Mesenchymal stem cell (in vitro differentiated cells and primary cell): ENCODE measurements at regions not wholly inside any gene's neighbourhood (a gene's known extent, or its start where the extent isn't known, plus 50 kb on each side); places are given as distances from the start of the nearest gene placed in this dataset.
A peak's percentile ranks its signal among the peaks of the same experiment; 100 is the strongest.

ENCODE experiments used
- DNase-seq: peaks from one replicate; pipeline ENCODE4 v3.0.0-alpha.2; 2013
- H2AFZ ChIP-seq: one replicate; pipeline ENCODE4 v1.6.1; 2013; ENCODE audit warnings: low read depth, mild to moderate bottlenecking, control low read depth, inconsistent platforms, low read length, moderate library complexity
- H2AK5ac ChIP-seq: 2 replicates; pipeline ENCODE4 v1.6.1; 2013; ENCODE audit warnings: low read length, moderate library complexity, mild to moderate bottlenecking, inconsistent platforms; ENCODE audit not compliant: severe bottlenecking
- H2BK120ac ChIP-seq: one replicate; pipeline ENCODE4 v1.6.1; 2013; ENCODE audit warnings: low read depth, mild to moderate bottlenecking, inconsistent platforms, low read length, moderate library complexity
- H2BK12ac ChIP-seq, 2 experiments: one replicate each; pipeline ENCODE4 v1.6.1; 2013; ENCODE audit warnings: inconsistent platforms in 2 of 2, low read length in 2 of 2, mild to moderate bottlenecking in 2 of 2, moderate library complexity in 2 of 2, control low read depth in 1 of 2
- H2BK15ac ChIP-seq: one replicate; pipeline ENCODE4 v1.6.1; 2013; ENCODE audit warnings: mild to moderate bottlenecking, low read depth, inconsistent platforms; ENCODE audit not compliant: poor library complexity, severe bottlenecking
- H2BK5ac ChIP-seq: 2 replicates; pipeline ENCODE4 v1.6.1; 2013; ENCODE audit warnings: low read depth, mild to moderate bottlenecking, low read length, control low read depth, inconsistent platforms; ENCODE audit not compliant: poor library complexity, severe bottlenecking
- H3K14ac ChIP-seq, 2 experiments: one replicate each; pipeline ENCODE4 v1.6.1; 2013; ENCODE audit warnings: inconsistent platforms in 2 of 2, low read length in 2 of 2, control low read depth in 1 of 2, mild to moderate bottlenecking in 1 of 2, moderate library complexity in 1 of 2
- H3K18ac ChIP-seq, 2 experiments: one replicate each; pipeline ENCODE4 v1.6.1; 2013; ENCODE audit warnings: inconsistent platforms in 2 of 2, low read length in 2 of 2, control low read depth in 1 of 2, low read depth in 1 of 2, mild to moderate bottlenecking in 1 of 2
- H3K23ac ChIP-seq, 2 experiments: one replicate each; pipeline ENCODE4 v1.6.1; 2013; ENCODE audit warnings: inconsistent platforms in 2 of 2, low read length in 2 of 2, mild to moderate bottlenecking in 2 of 2, moderate library complexity in 2 of 2, control low read depth in 1 of 2
- H3K27ac ChIP-seq: 2 replicates; pipeline ENCODE4 v1.5.1; 2013; ENCODE audit warnings: mild to moderate bottlenecking, moderate library complexity, low read length, control low read depth, inconsistent platforms; ENCODE audit not compliant: poor library complexity, severe bottlenecking
- H3K27me3 ChIP-seq, 2 experiments: 2 replicates each; pipeline versions ENCODE4 v1.6.1 to v1.7.0; 2013; ENCODE audit warnings: low read length in 2 of 2, mild to moderate bottlenecking in 2 of 2, moderate library complexity in 2 of 2, control low read depth in 1 of 2, inconsistent platforms in 1 of 2; ENCODE audit not compliant: control insufficient read depth in 1 of 2, insufficient read depth in 1 of 2
- H3K36me3 ChIP-seq, 2 experiments: 2 replicates each; pipeline versions ENCODE4 v1.6.1 to v1.7.0; 2013; ENCODE audit warnings: low read length in 2 of 2, control low read depth in 1 of 2, inconsistent platforms in 1 of 2, low read depth in 1 of 2, mild to moderate bottlenecking in 1 of 2; ENCODE audit not compliant: insufficient read depth in 2 of 2, control insufficient read depth in 1 of 2
- H3K4ac ChIP-seq, 2 experiments: one replicate each; pipeline ENCODE4 v1.6.1; 2013; ENCODE audit warnings: inconsistent platforms in 2 of 2, low read length in 2 of 2, mild to moderate bottlenecking in 2 of 2, moderate library complexity in 2 of 2, control low read depth in 1 of 2, low read depth in 1 of 2
- H3K4me1 ChIP-seq: 2 replicates; pipeline ENCODE4 v1.6.1; 2013; ENCODE audit warnings: low read depth, low read length, control low read depth; ENCODE audit not compliant: control insufficient read depth, insufficient read depth
- H3K4me2 ChIP-seq: 2 replicates; pipeline ENCODE4 v1.6.1; 2013; ENCODE audit warnings: low read length, mild to moderate bottlenecking, inconsistent platforms; ENCODE audit not compliant: poor library complexity, severe bottlenecking
- H3K4me3 ChIP-seq, 2 experiments: 2 replicates each; pipeline versions ENCODE4 v1.5.1 to v1.7.0; 2013; ENCODE audit warnings: low read length in 2 of 2, mild to moderate bottlenecking in 2 of 2, control low read depth in 1 of 2, low read depth in 1 of 2; ENCODE audit not compliant: insufficient read depth in 1 of 2
- H3K79me1 ChIP-seq: replicated peaks from 2 replicates; pipeline ENCODE4 v1.6.1; 2013; ENCODE audit warnings: mild to moderate bottlenecking, control low read depth, low read length, inconsistent platforms; ENCODE audit not compliant: poor library complexity, severe bottlenecking
- H3K9ac ChIP-seq: 2 replicates; pipeline ENCODE4 v1.7.0; 2013; ENCODE audit warnings: mild to moderate bottlenecking, low read length, moderate library complexity
- H3K9me3 ChIP-seq: 2 replicates; pipeline ENCODE4 v1.7.0; 2013; ENCODE audit warnings: mild to moderate bottlenecking, low read length; ENCODE audit not compliant: control insufficient read depth
- H4K8ac ChIP-seq: one replicate; pipeline ENCODE4 v1.6.1; 2013; ENCODE audit warnings: inconsistent platforms, mild to moderate bottlenecking, low read length, moderate library complexity
- H4K91ac ChIP-seq: one replicate; pipeline ENCODE4 v1.6.1; 2013; ENCODE audit warnings: mild to moderate bottlenecking, low read length, inconsistent platforms
- WGBS: methylation state at CpG from one replicate; pipeline ENCODE4 v1.1.7; 2013; ENCODE audit warnings: mixed read lengths; 5-methylcytosine and 5-hydroxymethylcytosine counted together

DNA sequence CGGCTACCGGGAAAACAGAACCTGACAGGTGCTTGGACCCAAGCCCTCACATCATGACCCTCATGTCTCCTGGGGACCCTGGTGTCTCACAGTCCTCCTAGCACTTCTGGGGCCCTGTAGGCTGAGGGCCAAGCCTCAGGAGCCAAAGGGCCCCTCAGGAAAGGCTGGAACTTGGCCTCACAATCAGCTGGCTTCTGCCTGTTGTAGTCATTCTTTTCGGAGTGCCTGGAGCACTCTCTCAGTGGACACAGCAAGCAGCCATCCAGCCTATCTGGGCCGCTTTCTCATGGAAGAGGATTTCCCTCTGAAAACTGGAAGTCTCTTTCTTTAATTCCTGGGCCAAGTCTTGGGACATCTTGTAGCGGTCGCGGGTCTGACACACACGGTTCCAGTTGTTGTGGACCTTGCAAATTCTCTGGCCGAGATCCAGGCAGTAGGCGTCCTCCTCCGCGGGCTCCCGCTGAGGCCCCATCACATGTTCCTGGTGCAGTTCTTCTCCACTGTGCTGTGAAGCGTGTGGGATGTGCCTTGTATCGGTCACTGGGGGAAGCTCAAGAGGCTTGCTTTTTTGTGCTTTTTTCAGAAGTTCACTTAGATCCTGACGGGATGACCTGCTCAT, 169.3 kb downstream of the EMP1 start:
- Histone ChIP-seq H2BK12ac (no peak overlapping the region), H3K4me1 (peaks cover 6% of the 10 kb centered on the region), H3K18ac (no peak overlapping the region), H4K91ac (no peak overlapping the region), H3K14ac (no peak overlapping the region), H4K8ac (no peak overlapping the region), H2BK5ac (no peak overlapping the region), H3K23ac (no peak overlapping the region), H3K9ac (no peak overlapping the region), H3K4ac (no peak overlapping the region), H2BK120ac (no peak overlapping the region), H2AK5ac (no peak overlapping the region), H3K27me3 (no peaks in the 10 kb centered on the region), H2AFZ (no peak overlapping the region), H3K4me2 (no peak overlapping the region), H3K9me3 (no peaks in the 10 kb centered on the region), H2BK15ac (no peak overlapping the region), H3K27ac (no peak overlapping the region), H3K36me3 (no peaks in the 10 kb centered on the region), H3K79me1 (no peaks in the 10 kb centered on the region), H3K4me3 (no peak overlapping the region)
- no peak for DNase-seq
- WGBS, result 93% methylated on average over 16 of the region's 16 CpGs

DNA sequence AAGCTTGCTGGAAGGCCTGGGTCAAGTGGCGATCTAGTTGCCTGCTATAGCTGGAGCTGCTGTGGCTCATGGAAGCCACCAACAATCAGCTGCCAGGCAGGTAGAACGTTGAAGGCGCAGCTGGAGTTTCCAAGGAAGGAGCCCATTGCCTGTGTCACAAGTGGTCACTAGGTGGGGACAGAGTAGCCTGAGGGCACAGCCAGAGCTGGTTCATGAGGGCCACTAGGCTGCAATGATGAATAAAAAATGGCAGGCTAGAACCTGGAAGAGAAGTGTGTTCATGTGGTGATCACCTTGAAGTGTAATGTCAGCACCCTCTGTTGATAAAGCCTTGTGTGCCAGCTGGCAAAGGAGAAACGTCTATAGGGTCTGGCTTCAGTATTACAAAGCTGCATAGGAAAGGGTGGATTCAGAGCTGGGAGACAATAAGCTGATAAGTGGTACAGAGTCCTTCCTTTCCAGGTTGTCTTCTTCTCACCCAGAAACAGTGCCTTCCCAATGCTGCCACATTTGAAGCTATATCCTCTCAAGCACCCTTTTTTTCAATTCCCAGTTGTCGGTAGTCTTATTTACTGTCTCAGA, 165.8 kb downstream of the EMP1 start:
- H3K27ac ChIP-seq, result no peak overlapping the region
- no peak overlapping the region for H3K23ac ChIP-seq
- WGBS, result 47% methylated on average over 4 of the region's 5 CpGs
- H3K36me3 ChIP-seq, result no peaks in the 10 kb centered on the region
- H3K4ac ChIP-seq, result no peak overlapping the region
- H3K4me2 ChIP-seq, result no peak overlapping the region
- H4K8ac ChIP-seq, result no peak overlapping the region
- H3K4me3 ChIP-seq, result no peak overlapping the region
- H3K14ac ChIP-seq, result no peak overlapping the region
- no peaks in the 10 kb centered on the region for H3K4me1 ChIP-seq
- H3K9me3 ChIP-seq, result no peaks in the 10 kb centered on the region
- no peak overlapping the region for H2BK5ac ChIP-seq
- H2AFZ ChIP-seq, result peak overlapping the region; percentile 53
- no peak overlapping the region for H2BK12ac ChIP-seq
- H2BK15ac ChIP-seq, result no peak overlapping the region
- DNase-seq, result peak; percentile 42
- H3K18ac ChIP-seq, result no peak overlapping the region
- peaks cover 0 to 4% of the 10 kb centered on the region in 2 experiments for H3K27me3 ChIP-seq
- H4K91ac ChIP-seq, result no peak overlapping the region
- H2BK120ac ChIP-seq, result no peak overlapping the region
- H2AK5ac ChIP-seq, result no peak overlapping the region
- H3K9ac ChIP-seq, result no peak overlapping the region
- H3K79me1 ChIP-seq, result no peaks in the 10 kb centered on the region

DNA sequence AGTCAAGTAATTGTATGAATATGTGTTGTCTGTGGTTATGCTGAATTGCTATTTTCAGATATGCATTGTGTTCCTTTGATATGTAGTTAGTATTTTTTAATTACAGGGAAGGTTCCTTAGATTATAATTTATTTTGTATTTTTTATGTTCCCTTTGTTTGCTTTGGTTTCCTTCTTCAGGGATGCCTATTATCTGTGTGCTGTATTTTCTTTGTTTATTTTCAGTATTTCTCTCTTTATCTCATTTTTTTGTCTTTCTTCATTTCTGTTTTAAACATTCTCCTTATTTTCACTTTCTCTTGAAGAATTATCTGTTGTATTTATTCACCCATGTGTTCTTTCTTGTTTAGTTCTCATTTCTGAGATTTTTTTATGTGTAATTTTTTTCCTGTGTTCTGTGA, 163.1 kb downstream of the EMP1 start:
- Histone ChIP-seq H3K14ac (no peak overlapping the region), H3K18ac (no peak overlapping the region), H3K27me3 (peaks cover 0 to 13% of the 10 kb centered on the region in 2 experiments), H2BK5ac (no peak overlapping the region), H3K27ac (no peak overlapping the region), H3K4me3 (no peak overlapping the region), H2BK15ac (no peak overlapping the region), H2BK12ac (no peak overlapping the region), H3K4me2 (no peak overlapping the region), H3K79me1 (no peaks in the 10 kb centered on the region), H3K23ac (no peak overlapping the region), H4K91ac (no peak overlapping the region), H2AFZ (no peak overlapping the region), H2AK5ac (no peak overlapping the region), H4K8ac (no peak overlapping the region), H3K36me3 (no peaks in the 10 kb centered on the region), H3K9me3 (no peaks in the 10 kb centered on the region), H3K9ac (no peak overlapping the region), H3K4ac (no peak overlapping the region), H3K4me1 (no peaks in the 10 kb centered on the region), H2BK120ac (no peak overlapping the region)
- DNase-seq, result no peak

DNA sequence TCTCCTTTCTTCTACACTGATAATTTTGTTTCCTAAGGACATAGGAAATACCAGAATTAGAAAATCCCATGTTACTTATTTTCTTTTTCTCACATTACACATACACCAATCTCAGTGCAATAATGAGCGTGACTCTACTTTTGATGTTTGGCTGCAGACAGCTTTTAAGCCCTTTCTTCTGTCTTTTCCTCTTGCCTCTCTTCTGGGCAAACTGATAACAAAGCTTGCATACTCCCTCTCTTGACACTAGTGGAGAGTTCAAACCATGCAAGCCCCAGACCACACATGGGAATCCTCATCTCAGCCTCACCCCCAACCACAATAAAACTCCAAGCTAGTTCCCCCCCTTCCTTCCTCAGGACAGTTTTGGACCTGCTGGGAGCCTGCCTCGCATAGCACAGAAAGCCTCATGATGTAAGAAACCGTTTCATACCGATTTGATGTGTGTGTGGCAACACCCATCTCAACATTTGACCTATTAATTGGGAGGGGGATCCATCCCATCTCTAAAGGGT, 161.9 kb downstream of the EMP1 start:
- no peak overlapping the region for H2BK12ac ChIP-seq
- no peaks in the 10 kb centered on the region for H3K79me1 ChIP-seq
- H3K9me3 ChIP-seq, result no peaks in the 10 kb centered on the region
- H4K8ac ChIP-seq, result no peak overlapping the region
- no peak overlapping the region for H3K4me3 ChIP-seq
- no peak overlapping the region for H3K14ac ChIP-seq
- no peak overlapping the region for H2AK5ac ChIP-seq
- DNase-seq, result no peak
- no peak overlapping the region for H2BK5ac ChIP-seq
- H4K91ac ChIP-seq, result no peak overlapping the region
- no peak overlapping the region for H2BK120ac ChIP-seq
- H3K36me3 ChIP-seq, result no peaks in the 10 kb centered on the region
- H3K23ac ChIP-seq, result no peak overlapping the region
- H3K9ac ChIP-seq, result no peak overlapping the region
- H2AFZ ChIP-seq, result no peak overlapping the region
- WGBS, result 84% methylated on average over 1 of the region's 4 CpGs
- no peak overlapping the region for H2BK15ac ChIP-seq
- H3K27ac ChIP-seq, result no peak overlapping the region
- peaks cover 0 to 13% of the 10 kb centered on the region in 2 experiments for H3K27me3 ChIP-seq
- H3K18ac ChIP-seq, result no peak overlapping the region
- no peaks in the 10 kb centered on the region for H3K4me1 ChIP-seq
- no peak overlapping the region for H3K4me2 ChIP-seq
- no peak overlapping the region for H3K4ac ChIP-seq
